Fibroblast of the aortic adventitia (primary cell): ENCODE measurements at regions not wholly inside any gene's neighbourhood (a gene's known extent, or its start where the extent isn't known, plus 50 kb on each side); places are given as distances from the start of the nearest gene placed in this dataset.

Experiments
- DNase-seq: peaks from one replicate; pipeline ENCODE4 v3.0.0-alpha.2; 2010; ENCODE audit warnings: low read depth
- H3K4me3 ChIP-seq: 2 replicates; pipeline ENCODE4 v1.5.1; 2011; ENCODE audit warnings: low read depth, mild to moderate bottlenecking, control low read depth, low read length, moderate library complexity
- CTCF ChIP-seq: IDR thresholded peaks from 2 replicates; pipeline ENCODE4 v1.5.1; 2011; ENCODE audit warnings: mild to moderate bottlenecking, low read length, control low read depth, inconsistent platforms; ENCODE audit not compliant: insufficient read depth

GRCh38 chr13:99774644-99775043 is 196.9 kb downstream of the ZIC5 start:
- DNase-seq: no peak
- TF ChIP-seq CTCF: no peak
- H3K4me3 ChIP-seq: no peak overlapping the region

GRCh38 chr13:99768986-99769385 is 202.6 kb downstream of the ZIC5 start:
- H3K4me3 ChIP-seq: no peak overlapping the region
- no peak for DNase-seq
- no peak for TF ChIP-seq CTCF

- no peak for DNase-seq
- H3K4me3 ChIP-seq: no peak overlapping the region
- TF ChIP-seq CTCF: no peak
Measured at GRCh38 chr13:99766641-99767045, 204.9 kb downstream of the ZIC5 start.

GRCh38 chr13:99765869-99766268 is 205.7 kb downstream of the ZIC5 start:
- TF ChIP-seq CTCF: no peak
- no peak for DNase-seq

GRCh38 chr13:99760456-99760855 is 211.1 kb downstream of the ZIC5 start:
- no peak for TF ChIP-seq CTCF
- no peak overlapping the region for H3K4me3 ChIP-seq
- DNase-seq: no peak

More at GRCh38 chr13:99765869-99766268, 205.7 kb downstream of the ZIC5 start:
- no peak overlapping the region for H3K4me3 ChIP-seq

- no peak overlapping the region for H3K4me3 ChIP-seq
- no peak for TF ChIP-seq CTCF
- no peak for DNase-seq
Measured at GRCh38 chr13:99759163-99759552, 212.4 kb downstream of the ZIC5 start.

- H3K4me3 ChIP-seq: no peak overlapping the region
- no peak for TF ChIP-seq CTCF
- DNase-seq: no peak
Measured at GRCh38 chr13:99758460-99759162, 213.0 kb downstream of the ZIC5 start.
